H9 (cell line): ENCODE measurements at regions not wholly inside any gene's neighbourhood (a gene's known extent, or its start where the extent isn't known, plus 50 kb on each side); places are given as distances from the start of the nearest gene placed in this dataset.

ENCODE experiments used
- DNase-seq: peaks from one replicate; pipeline ENCODE4 v3.0.0-alpha.2; 2017
- H2AFZ ChIP-seq: one replicate; pipeline ENCODE4 v1.6.1; 2013; ENCODE audit warnings: mild to moderate bottlenecking, low read length, control low read depth, moderate library complexity
- H2AK5ac ChIP-seq: 2 replicates; pipeline ENCODE4 v1.6.1; 2013; ENCODE audit warnings: low read length, control low read depth, mixed read lengths; ENCODE audit not compliant: insufficient read length
- H2BK120ac ChIP-seq: one replicate; pipeline ENCODE4 v1.6.1; 2013; ENCODE audit warnings: low read depth, mild to moderate bottlenecking, low read length, control low read depth, inconsistent platforms; ENCODE audit not compliant: poor library complexity, severe bottlenecking
- H2BK12ac ChIP-seq: 2 replicates; pipeline ENCODE4 v1.6.1; 2013; ENCODE audit warnings: low read length, control low read depth, mixed read lengths, low read depth; ENCODE audit not compliant: insufficient read length
- H2BK15ac ChIP-seq: 2 replicates; pipeline ENCODE4 v1.6.1; 2013; ENCODE audit warnings: low read depth, low read length, control low read depth
- H2BK20ac ChIP-seq: one replicate; pipeline ENCODE4 v1.6.1; 2013; ENCODE audit warnings: low read depth, mild to moderate bottlenecking, low read length, control low read depth, inconsistent platforms; ENCODE audit not compliant: poor library complexity, severe bottlenecking
- H2BK5ac ChIP-seq: 2 replicates; pipeline ENCODE4 v1.6.1; 2013; ENCODE audit warnings: low read length, control low read depth, mixed read lengths; ENCODE audit not compliant: insufficient read length
- H3K14ac ChIP-seq: 2 replicates; pipeline ENCODE4 v1.6.1; 2013; ENCODE audit warnings: low read length, control low read depth; ENCODE audit not compliant: insufficient read depth
- H3K18ac ChIP-seq: 2 replicates; pipeline ENCODE4 v1.6.1; 2013; ENCODE audit warnings: low read depth, mild to moderate bottlenecking, mixed read lengths, low read length, control low read depth; ENCODE audit not compliant: insufficient read length
- H3K23ac ChIP-seq: 2 replicates; pipeline ENCODE4 v1.6.1; 2013; ENCODE audit warnings: low read length, control low read depth, mixed read lengths, low read depth; ENCODE audit not compliant: insufficient read length
- H3K23me2 ChIP-seq: 2 replicates; pipeline ENCODE4 v1.6.1; 2013; ENCODE audit warnings: low read depth, mild to moderate bottlenecking, mixed read lengths, low read length, control low read depth; ENCODE audit not compliant: insufficient read length, poor library complexity, severe bottlenecking
- H3K27ac ChIP-seq: 2 replicates; pipeline ENCODE4 v1.5.1; 2013; ENCODE audit warnings: low read length, control low read depth, mixed read lengths, low read depth; ENCODE audit not compliant: insufficient read length
- H3K27me3 ChIP-seq: 2 replicates; pipeline ENCODE4 v1.6.1; 2013; ENCODE audit warnings: low read length, control low read depth, inconsistent platforms; ENCODE audit not compliant: insufficient read depth
- H3K4ac ChIP-seq: 2 replicates; pipeline ENCODE4 v1.6.1; 2013; ENCODE audit warnings: low read depth, mild to moderate bottlenecking, control low read depth, inconsistent platforms, low read length, moderate library complexity
- H3K4me1 ChIP-seq: 2 replicates; pipeline ENCODE4 v1.6.1; 2013; ENCODE audit warnings: low read length, control low read depth, inconsistent platforms; ENCODE audit not compliant: insufficient read depth
- H3K4me2 ChIP-seq: 2 replicates; pipeline ENCODE4 v1.6.1; 2013; ENCODE audit warnings: low read length, control low read depth, mixed read lengths; ENCODE audit not compliant: insufficient read length, insufficient read depth
- H3K56ac ChIP-seq: 2 replicates; pipeline ENCODE4 v1.6.1; 2013; ENCODE audit warnings: low read depth, mild to moderate bottlenecking, mixed read lengths, low read length, control low read depth; ENCODE audit not compliant: insufficient read length
- H3K79me1 ChIP-seq: 2 replicates; pipeline ENCODE4 v1.6.1; 2013; ENCODE audit warnings: low read depth, mild to moderate bottlenecking, moderate library complexity, low read length, control low read depth, inconsistent platforms; ENCODE audit not compliant: insufficient read depth, poor library complexity, severe bottlenecking
- H3K79me2 ChIP-seq: 2 replicates; pipeline ENCODE4 v1.6.1; 2013; ENCODE audit warnings: low read length, control low read depth, inconsistent platforms; ENCODE audit not compliant: insufficient read depth
- H3K9ac ChIP-seq: 2 replicates; pipeline ENCODE4 v1.6.1; 2013; ENCODE audit warnings: low read length, control low read depth, mixed read lengths; ENCODE audit not compliant: insufficient read length; ENCODE audit errors: extremely low read depth
- H3K9me3 ChIP-seq: one replicate; pipeline ENCODE4 v1.6.1; 2013; ENCODE audit warnings: low read depth, low read length, inconsistent platforms; ENCODE audit not compliant: control insufficient read depth
- H3T11ph ChIP-seq: one replicate; pipeline ENCODE4 v1.6.1; 2013; ENCODE audit warnings: mild to moderate bottlenecking, low read length, control low read depth, inconsistent platforms
- H4K20me1 ChIP-seq: one replicate; pipeline ENCODE4 v1.6.1; 2013; ENCODE audit not compliant: control insufficient read depth, insufficient read length, insufficient read depth
- H4K5ac ChIP-seq: 2 replicates; pipeline ENCODE4 v1.6.1; 2013; ENCODE audit warnings: low read depth, mild to moderate bottlenecking, mixed read lengths, low read length, control low read depth; ENCODE audit not compliant: insufficient read length
- H4K8ac ChIP-seq: replicated peaks from 2 replicates; pipeline ENCODE4 v1.6.1; 2013; ENCODE audit warnings: low read length, control low read depth, mixed read lengths, low read depth; ENCODE audit not compliant: insufficient read length
- H4K91ac ChIP-seq: 2 replicates; pipeline ENCODE4 v1.6.1; 2013; ENCODE audit warnings: low read depth, mild to moderate bottlenecking, moderate library complexity, mixed read lengths, low read length, control low read depth; ENCODE audit not compliant: insufficient read length
- H3K27ac Mint-ChIP-seq, 3 experiments: 2 replicates in 2 of 3; 3 replicates in 1 of 3; pipeline ENCODE4 v1.8.0; 2020 to 2021; ENCODE audit warnings: mixed read lengths in 3 of 3, mild to moderate bottlenecking in 1 of 3, moderate library complexity in 1 of 3
- H3K27me3 Mint-ChIP-seq: 2 replicates; pipeline ENCODE4 v1.8.0; 2021; ENCODE audit warnings: low read depth, mild to moderate bottlenecking, moderate library complexity, mixed read lengths
- H3K36me3 Mint-ChIP-seq, 3 experiments: 2 replicates in 2 of 3; 3 replicates in 1 of 3; pipeline ENCODE4 v1.8.0; 2020 to 2021; ENCODE audit warnings: low read depth in 3 of 3, mixed read lengths in 3 of 3; ENCODE audit not compliant: insufficient read depth in 1 of 3
- H3K4me1 Mint-ChIP-seq, 2 experiments: 2 replicates each; pipeline ENCODE4 v1.8.0; 2020; ENCODE audit warnings: mixed read lengths in 2 of 2
- H3K4me3 Mint-ChIP-seq, 2 experiments: 2 replicates in 1 of 2; 3 replicates in 1 of 2; pipeline ENCODE4 v1.8.0; 2020 to 2021; ENCODE audit warnings: mild to moderate bottlenecking in 2 of 2, mixed read lengths in 2 of 2, moderate library complexity in 1 of 2
- H3K9me3 Mint-ChIP-seq, 2 experiments: 2 replicates in 1 of 2; 3 replicates in 1 of 2; pipeline ENCODE4 v1.8.0; 2020; ENCODE audit warnings: mild to moderate bottlenecking in 2 of 2, mixed read lengths in 2 of 2, moderate library complexity in 1 of 2
- WGBS: extraction: QIAGEN DNeasy Blood & Tissue Kit; methylation state at CpG from one replicate; pipeline ENCODE4 v1.1.7; 2013; ENCODE audit warnings: missing lambda C conversion rate, low lambda C conversion rate, mixed read lengths; ENCODE audit not compliant: insufficient read length; ENCODE audit errors: extremely low coverage; 5-methylcytosine and 5-hydroxymethylcytosine counted together
- TF ChIP-seq, protein P1 (sequence below): fragments of 200-600 bp; sonication (generic); conservative IDR thresholded peaks from 3 replicates; pipeline ENCODE4 v1.8.0; 2021; ENCODE audit warnings: antibody characterized with exemption, mild to moderate bottlenecking

DNA sequence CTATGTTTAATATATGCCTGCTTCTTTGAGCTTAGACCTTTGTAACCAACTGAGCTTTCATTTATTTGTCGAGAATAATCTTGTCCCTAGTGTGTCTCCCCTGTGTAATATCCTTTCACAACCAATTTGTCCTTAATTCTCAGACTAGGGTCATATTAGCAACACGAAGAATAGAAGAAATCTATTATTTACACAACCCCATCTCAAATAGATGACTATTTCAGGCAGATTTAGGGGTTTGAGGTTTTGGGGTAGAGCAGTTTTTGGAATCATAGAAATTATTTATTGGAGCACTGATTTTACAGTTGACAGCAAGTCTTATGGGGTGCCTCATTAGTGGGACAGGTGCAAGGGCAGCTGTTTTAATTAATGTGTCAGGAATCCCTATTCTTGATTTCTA is 91.2 kb upstream of the ANO4 start:
- no peak overlapping the region for H2BK15ac ChIP-seq
- H2BK120ac ChIP-seq, result no peak overlapping the region
- Mint-ChIP-seq H3K4me3 (no peak overlapping the region), H3K9me3 (no peaks in the 10 kb centered on the region), H3K4me1 (peaks cover 5 to 7% of the 10 kb centered on the region in 2 experiments), H3K36me3 (peaks cover 0 to under 1% (median 0%) of the 10 kb centered on the region in 3 experiments; a peak in 2 of 7 replicates), H3K27me3 (peaks cover under 1% of the 10 kb centered on the region), H3K27ac (no peak overlapping the region)
- TF ChIP-seq, protein P1, sequence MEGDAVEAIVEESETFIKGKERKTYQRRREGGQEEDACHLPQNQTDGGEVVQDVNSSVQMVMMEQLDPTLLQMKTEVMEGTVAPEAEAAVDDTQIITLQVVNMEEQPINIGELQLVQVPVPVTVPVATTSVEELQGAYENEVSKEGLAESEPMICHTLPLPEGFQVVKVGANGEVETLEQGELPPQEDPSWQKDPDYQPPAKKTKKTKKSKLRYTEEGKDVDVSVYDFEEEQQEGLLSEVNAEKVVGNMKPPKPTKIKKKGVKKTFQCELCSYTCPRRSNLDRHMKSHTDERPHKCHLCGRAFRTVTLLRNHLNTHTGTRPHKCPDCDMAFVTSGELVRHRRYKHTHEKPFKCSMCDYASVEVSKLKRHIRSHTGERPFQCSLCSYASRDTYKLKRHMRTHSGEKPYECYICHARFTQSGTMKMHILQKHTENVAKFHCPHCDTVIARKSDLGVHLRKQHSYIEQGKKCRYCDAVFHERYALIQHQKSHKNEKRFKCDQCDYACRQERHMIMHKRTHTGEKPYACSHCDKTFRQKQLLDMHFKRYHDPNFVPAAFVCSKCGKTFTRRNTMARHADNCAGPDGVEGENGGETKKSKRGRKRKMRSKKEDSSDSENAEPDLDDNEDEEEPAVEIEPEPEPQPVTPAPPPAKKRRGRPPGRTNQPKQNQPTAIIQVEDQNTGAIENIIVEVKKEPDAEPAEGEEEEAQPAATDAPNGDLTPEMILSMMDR, result no peak
- no peak overlapping the region for H3K18ac ChIP-seq
- no peaks in the 10 kb centered on the region for H3K23me2 ChIP-seq
- no CpG with 5 or more reads among the region's 2 CpGs for WGBS
- H3K9me3 ChIP-seq, result no peaks in the 10 kb centered on the region
- H3K27me3 ChIP-seq, result no peaks in the 10 kb centered on the region
- H3K4ac ChIP-seq, result no peak overlapping the region
- H4K20me1 ChIP-seq, result no peaks in the 10 kb centered on the region
- H3K79me1 ChIP-seq, result no peaks in the 10 kb centered on the region
- H4K8ac ChIP-seq, result no peak overlapping the region
- H3K4me1 ChIP-seq, result no peaks in the 10 kb centered on the region; the same call in 1 of the 2 replicates
- H3K9ac ChIP-seq, result no peak overlapping the region
- H3K4me2 ChIP-seq, result no peak overlapping the region
- H2BK12ac ChIP-seq, result no peak overlapping the region
- no peak overlapping the region for H2BK5ac ChIP-seq
- H2AK5ac ChIP-seq, result no peak overlapping the region
- no peak overlapping the region for H3K14ac ChIP-seq
- H4K91ac ChIP-seq, result no peak overlapping the region
- H4K5ac ChIP-seq, result no peak overlapping the region
- no peak for DNase-seq
- no peak overlapping the region for H2AFZ ChIP-seq
- no peaks in the 10 kb centered on the region; the same call in 1 of the 2 replicates for H3K79me2 ChIP-seq
- H2BK20ac ChIP-seq, result no peak overlapping the region
- no peak overlapping the region for H3K23ac ChIP-seq
- no peak overlapping the region for H3K27ac ChIP-seq
- H3K56ac ChIP-seq, result no peak overlapping the region
- H3T11ph ChIP-seq, result no peak overlapping the region
